ENCODE measurements at regions not wholly inside any gene's neighbourhood (a gene's known extent, or its start where the extent isn't known, plus 50 kb on each side); places are given as distances from the start of the nearest gene placed in this dataset. TPM values are rescaled to one million over a fixed set of nuclear protein-coding genes. Genes with fewer than 3 reads are reported as not detected.
"Not testable (repeated sequence)": the region's sequence is repeated elsewhere in the genome, so short reads cannot be mapped to it uniquely, and the experiment has no call there.

GRCh38 chr14:103260629-103261124, 73.4 kb upstream of the EIF5 start:
- DNase-seq (ENCODE audit: low read depth), result peak; percentile 49

- no peak for DNase-seq (ENCODE audit: low read depth)
Observed at GRCh38 chr14:103267226-103267910, 66.7 kb upstream of the EIF5 start.

GRCh38 chr14:103271189-103271588, 62.8 kb upstream of the EIF5 start:
- DNase-seq (ENCODE audit: low read depth), result no peak

GRCh38 chr14:103273145-103273744, 60.8 kb upstream of the EIF5 start:
- no peak for DNase-seq (ENCODE audit: low read depth)

DNA sequence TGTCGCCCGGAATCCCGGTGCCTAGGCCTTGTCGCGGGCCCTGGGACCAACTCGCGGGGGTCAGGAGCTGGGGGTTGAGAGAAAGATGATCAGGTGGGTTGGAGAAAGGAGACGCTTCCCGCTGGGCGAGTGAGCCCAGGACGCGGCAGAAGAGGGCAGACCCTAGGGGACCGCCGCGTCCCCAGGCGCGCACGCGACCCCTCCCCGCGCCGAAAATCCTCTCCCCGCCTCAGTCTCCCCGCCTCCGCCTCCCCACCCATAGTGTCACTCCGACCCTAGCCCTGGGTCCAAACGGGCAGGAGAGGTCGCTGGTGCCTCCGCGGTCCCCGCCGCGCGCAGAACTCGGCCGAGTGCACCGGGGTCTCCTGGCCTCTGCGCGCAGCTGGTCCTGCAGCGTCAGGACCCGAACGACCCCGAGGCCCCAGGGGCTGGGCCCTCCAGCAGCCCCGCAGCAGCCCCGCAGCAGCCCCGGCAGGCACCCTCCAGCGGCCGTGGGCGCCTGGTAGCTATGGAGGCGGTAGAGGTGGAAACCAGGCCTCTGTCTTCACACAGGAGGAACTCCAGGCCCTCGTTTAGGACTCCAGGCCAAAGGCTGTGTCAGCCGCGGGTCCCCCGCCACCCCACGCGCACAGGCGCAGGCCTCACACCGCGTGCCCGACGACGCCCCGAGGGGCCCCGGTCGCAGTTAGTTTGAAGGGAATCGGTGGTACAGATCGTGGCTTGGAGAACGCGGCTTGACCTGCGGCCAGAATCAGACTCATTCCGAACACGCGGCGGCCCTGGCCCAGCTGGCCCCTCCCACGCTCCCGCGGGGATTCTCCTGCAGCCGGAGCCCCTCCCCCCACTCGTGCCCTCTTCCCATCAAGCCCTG, 60.1 kb upstream of the EIF5 start:
- no peak for DNase-seq (ENCODE audit: low read depth)

DNA sequence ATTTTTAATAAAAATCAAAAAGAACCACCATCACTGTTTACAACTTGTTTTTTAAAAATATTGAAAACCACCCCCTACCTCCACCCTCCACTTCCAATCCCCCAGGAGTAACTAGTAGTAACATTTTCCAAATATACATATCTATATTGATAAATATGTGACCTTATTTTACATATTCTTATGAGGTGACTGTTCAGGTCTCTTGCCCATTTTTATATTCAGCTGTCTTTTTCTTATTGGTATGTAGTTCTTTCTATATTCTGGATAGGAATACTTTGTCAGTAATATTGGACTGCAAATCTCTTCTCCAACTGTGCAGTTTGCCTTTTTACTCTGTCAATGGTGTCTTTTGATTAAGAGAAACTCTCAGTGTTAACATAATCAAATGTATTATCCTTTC, 59.0 kb upstream of the EIF5 start:
- DNase-seq (ENCODE audit: low read depth), result no peak

- no peak for DNase-seq (ENCODE audit: low read depth)
Observed at GRCh38 chr14:103277931-103278330, 56.1 kb upstream of the EIF5 start.

DNA sequence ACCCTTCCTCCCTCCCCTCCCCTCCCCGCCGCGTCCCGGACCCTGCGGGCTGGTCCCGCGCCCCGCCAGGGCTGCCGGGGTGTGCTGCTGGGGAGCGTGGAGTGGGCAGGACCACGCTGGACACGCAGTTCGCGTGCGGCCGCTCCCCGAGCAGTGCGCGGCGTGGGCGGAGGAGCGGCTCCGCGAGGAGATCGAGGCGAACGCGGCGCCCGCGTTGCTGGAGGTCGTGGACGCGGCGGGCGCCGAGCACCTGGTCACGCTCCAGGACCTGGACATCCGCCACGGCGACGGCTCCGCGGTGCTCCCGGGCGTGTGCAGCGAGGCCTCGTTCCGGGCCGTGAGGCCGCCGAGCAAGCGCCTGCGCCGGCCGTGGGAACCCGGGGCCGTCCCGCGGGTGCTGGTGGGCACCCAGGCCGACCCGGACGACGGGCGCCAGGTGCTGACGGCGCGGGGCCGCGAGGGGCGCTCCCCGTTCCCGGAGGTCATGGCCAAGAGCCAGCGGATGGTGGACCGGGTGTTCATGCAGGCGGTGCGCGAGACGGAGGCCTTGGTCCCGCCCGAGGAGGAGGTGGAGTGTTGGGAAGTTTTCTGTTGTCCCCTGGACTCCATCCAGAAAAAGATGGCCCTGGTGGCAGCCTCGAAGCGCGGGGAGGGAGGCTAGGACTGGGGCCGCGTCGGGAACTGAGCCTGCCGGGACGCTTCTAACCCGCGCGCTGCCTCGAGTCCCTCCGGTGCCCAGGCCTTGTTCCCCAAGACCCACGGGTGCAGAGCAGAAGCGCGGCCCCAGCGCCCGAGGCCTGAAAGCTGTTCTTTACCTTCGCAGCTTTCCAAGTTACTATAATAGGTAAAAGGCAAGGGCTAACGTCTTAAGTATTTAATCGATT, 54.7 kb upstream of the EIF5 start:
- DNase-seq (ENCODE audit: low read depth), result no peak

DNA sequence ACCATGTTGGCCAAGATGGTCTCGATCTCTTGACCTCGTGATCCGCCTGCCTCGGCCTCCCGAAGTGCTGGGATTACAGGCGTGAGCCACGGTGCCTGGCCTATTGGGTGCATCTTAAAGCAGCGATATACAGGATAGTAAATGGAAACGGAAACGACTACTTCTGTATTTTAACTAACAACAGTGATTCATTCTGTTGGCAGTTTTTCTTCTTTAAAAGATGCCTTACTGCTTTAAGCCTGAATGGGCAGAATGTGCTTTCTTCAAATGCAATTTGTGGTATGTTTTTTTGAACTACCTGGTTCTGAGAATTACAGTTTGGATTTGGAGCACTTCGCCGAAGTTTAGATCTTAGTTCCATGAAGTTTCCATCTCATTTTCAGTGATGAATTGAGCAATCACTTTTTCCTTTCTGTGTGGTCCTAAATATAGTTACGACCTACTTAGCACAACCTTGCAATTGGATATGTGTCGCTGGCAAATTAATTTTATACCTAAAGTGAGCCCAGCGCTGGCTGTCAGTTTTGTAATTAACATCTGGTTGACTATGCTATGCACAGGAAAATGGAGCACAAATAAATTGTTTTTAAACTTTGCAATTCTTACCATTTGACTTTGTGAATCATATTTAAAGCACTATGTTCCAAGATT, 53.6 kb upstream of the EIF5 start:
- DNase-seq (ENCODE audit: low read depth), result no peak

DNA sequence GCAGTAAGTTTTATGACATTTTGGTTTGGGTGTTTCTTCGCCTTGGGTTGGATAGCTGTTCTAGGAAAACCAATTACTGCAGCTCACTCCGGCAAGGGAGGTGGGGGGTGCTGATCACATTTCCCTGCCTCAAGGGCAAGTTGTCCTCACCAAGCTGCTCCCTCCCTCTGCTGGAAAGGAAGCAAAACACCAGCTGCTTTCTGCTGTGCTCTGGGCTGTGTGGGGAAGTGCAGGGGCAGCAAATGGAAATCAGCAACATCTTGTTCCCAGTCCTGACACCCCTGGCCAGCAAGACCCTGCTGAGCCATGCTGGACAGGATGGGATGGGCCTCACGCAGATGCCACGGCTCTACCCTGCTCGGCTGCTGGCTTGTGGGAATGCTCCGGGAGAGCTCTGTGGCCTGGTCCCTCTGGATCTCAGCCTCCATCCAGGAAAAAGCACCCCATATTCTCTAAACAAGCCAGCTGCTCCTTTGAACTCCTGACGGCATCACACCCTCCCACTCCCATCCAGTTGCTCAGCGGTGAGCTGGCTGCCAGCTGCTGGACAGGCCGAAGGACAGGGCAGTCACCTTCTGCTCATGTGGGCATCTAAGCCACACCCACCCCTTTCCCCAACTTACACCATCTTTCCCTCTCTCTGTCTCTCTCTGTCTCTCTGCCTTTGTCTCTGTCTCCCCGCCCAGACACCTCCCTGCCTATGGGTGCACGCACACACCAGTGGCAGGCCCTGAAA, 52.4 kb upstream of the EIF5 start:
- DNase-seq (ENCODE audit: low read depth), result peak; percentile 32

DNA sequence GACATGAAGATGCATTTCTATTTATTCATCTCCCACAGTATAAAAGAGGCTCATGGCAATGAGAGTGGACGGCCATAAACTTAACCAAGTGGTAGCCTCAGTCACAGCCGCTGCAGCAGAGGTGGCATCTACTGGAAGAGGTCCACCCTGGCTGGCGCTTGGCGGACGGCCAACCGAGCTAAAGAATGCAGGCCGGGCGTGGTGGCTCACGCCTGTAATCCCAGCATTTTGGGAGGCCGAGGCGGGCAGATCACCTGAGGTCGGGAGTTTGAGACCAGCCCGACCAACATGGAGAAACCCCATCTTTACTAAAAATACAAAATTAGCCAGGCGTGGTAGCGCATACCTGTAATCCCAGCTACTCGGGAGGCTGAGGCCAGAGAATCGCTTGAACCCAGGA, 51.7 kb upstream of the EIF5 start:
- not testable (repeated sequence) for DNase-seq (ENCODE audit: low read depth)

- DNase-seq (ENCODE audit: low read depth), result no peak
Observed at GRCh38 chr14:103282932-103283331, 51.1 kb upstream of the EIF5 start.

GRCh38 chr14:103283916-103284315, 50.1 kb upstream of the EIF5 start:
- no peak for DNase-seq (ENCODE audit: low read depth)

Small RNAs in the stretch of these regions (small RNA-seq; reads per million reads assigned to genes)
- not detected for gene AL161669.2
